IMR-90 (cell line): ENCODE measurements at regions not wholly inside any gene's neighbourhood (a gene's known extent, or its start where the extent isn't known, plus 50 kb on each side); places are given as distances from the start of the nearest gene placed in this dataset.

Experiments
- ATAC-seq: fragments of 200-7000 bp; cut with Tn5 transposase; 2 replicates; pipeline ENCODE4 v1.9.1; 2020; ENCODE audit warnings: low read depth, mild to moderate bottlenecking, moderate library complexity
- BruUV-seq: library from RNA; stranded (reverse); fragments of 400-500 nt; replicated peaks from 2 replicates; lab custom pipeline; 2021; lab: Mats Ljungman, UMichigan
- CTCF ChIA-PET: fragments of 300-600 bp; formaldehyde crosslinking; extraction: SDS; loops from one replicate; lab custom pipeline; 2021; ENCODE audit warnings: antibody characterized with exemption; lab: Yijun Ruan, JAX
- POLR2A ChIA-PET: fragments of 300-600 bp; sonication (Branson Sonifier 250); formaldehyde crosslinking; loops from one replicate; lab custom pipeline; 2022; ENCODE audit warnings: antibody characterized with exemption; ENCODE audit not compliant: unreplicated experiment; lab: Charles Lee
- DNase-seq: peaks from one replicate; pipeline ENCODE4 v3.0.0; 2013
- H2AFZ ChIP-seq: replicated peaks from 2 replicates; pipeline ENCODE3; 2013; ENCODE audit warnings: low read length, mild to moderate bottlenecking; ENCODE audit not compliant: poor library complexity
- H2AK5ac ChIP-seq: 2 replicates; pipeline ENCODE4 v1.6.1; 2013; ENCODE audit warnings: low read depth, low read length, inconsistent platforms
- H2AK9ac ChIP-seq: replicated peaks from 2 replicates; pipeline ENCODE3; 2013; ENCODE audit warnings: mild to moderate bottlenecking, low read depth, low read length, moderate library complexity; ENCODE audit not compliant: poor library complexity
- H2BK120ac ChIP-seq: 2 replicates; pipeline ENCODE4 v1.6.1; 2013; ENCODE audit warnings: low read depth, low read length, inconsistent platforms
- H2BK15ac ChIP-seq: 3 replicates; pipeline ENCODE4 v1.6.1; 2013; ENCODE audit warnings: low read depth, low read length, inconsistent platforms
- H2BK20ac ChIP-seq: 2 replicates; pipeline ENCODE4 v1.6.1; 2013; ENCODE audit warnings: low read depth, mild to moderate bottlenecking, inconsistent platforms, low read length, moderate library complexity
- H2BK5ac ChIP-seq: 2 replicates; pipeline ENCODE4 v1.6.1; 2013; ENCODE audit warnings: mild to moderate bottlenecking, low read depth, low read length, inconsistent platforms; ENCODE audit not compliant: poor library complexity, severe bottlenecking
- H3K14ac ChIP-seq: replicated peaks from 2 replicates; pipeline ENCODE4 v1.6.1; 2013; ENCODE audit warnings: low read depth, low read length, inconsistent platforms
- H3K18ac ChIP-seq: 2 replicates; pipeline ENCODE4 v1.6.1; 2013; ENCODE audit warnings: low read depth, low read length, control low read depth
- H3K23ac ChIP-seq: 2 replicates; pipeline ENCODE4 v1.6.1; 2013; ENCODE audit warnings: low read depth, low read length, inconsistent platforms
- H3K27ac ChIP-seq: 2 replicates; pipeline ENCODE4 v1.5.1; 2013; ENCODE audit warnings: mild to moderate bottlenecking, control low read depth, low read length; ENCODE audit not compliant: insufficient read depth
- H3K27me3 ChIP-seq: 2 replicates; pipeline ENCODE4 v1.6.1; 2013; ENCODE audit warnings: low read length; ENCODE audit not compliant: control insufficient read depth, insufficient read depth
- H3K36me3 ChIP-seq: 2 replicates; pipeline ENCODE4 v1.6.1; 2013; ENCODE audit warnings: low read length, mixed read lengths; ENCODE audit not compliant: control insufficient read depth, insufficient read depth
- H3K4ac ChIP-seq: 2 replicates; pipeline ENCODE4 v1.6.1; 2013; ENCODE audit warnings: low read depth, low read length, inconsistent platforms
- H3K4me1 ChIP-seq: 2 replicates; pipeline ENCODE4 v1.6.1; 2013; ENCODE audit warnings: low read length, mixed read lengths; ENCODE audit not compliant: control insufficient read depth, insufficient read depth
- H3K4me2 ChIP-seq: 2 replicates; pipeline ENCODE4 v1.6.1; 2013; ENCODE audit warnings: low read depth, mild to moderate bottlenecking, control low read depth, low read length, moderate library complexity
- H3K4me3 ChIP-seq: 2 replicates; pipeline ENCODE4 v1.5.1; 2013; ENCODE audit warnings: low read depth, mild to moderate bottlenecking, control low read depth, low read length, moderate library complexity; ENCODE audit not compliant: insufficient read depth
- H3K56ac ChIP-seq: 2 replicates; pipeline ENCODE4 v1.6.1; 2013; ENCODE audit warnings: low read length, inconsistent platforms; ENCODE audit not compliant: insufficient read depth; ENCODE audit errors: extremely low read depth
- H3K79me1 ChIP-seq, 2 experiments: 2 replicates each; pipeline ENCODE4 v1.6.1; 2013; ENCODE audit warnings: low read length in 2 of 2, inconsistent platforms in 1 of 2, low read depth in 1 of 2
- H3K9ac ChIP-seq: 2 replicates; pipeline ENCODE4 v1.6.1; 2013; ENCODE audit warnings: low read depth, low read length, control low read depth
- H3K9me1 ChIP-seq: 2 replicates; pipeline ENCODE4 v1.6.1; 2013; ENCODE audit warnings: low read length, inconsistent platforms; ENCODE audit not compliant: insufficient read depth
- H3K9me3 ChIP-seq: 2 replicates; pipeline ENCODE4 v1.6.1; 2013; ENCODE audit warnings: low read length; ENCODE audit not compliant: control insufficient read depth, insufficient read depth
- H4K20me1 ChIP-seq: 2 replicates; pipeline ENCODE4 v1.6.1; 2013; ENCODE audit warnings: low read length, inconsistent platforms; ENCODE audit not compliant: insufficient read depth
- H4K5ac ChIP-seq: 2 replicates; pipeline ENCODE4 v1.6.1; 2013; ENCODE audit warnings: mild to moderate bottlenecking, low read depth, low read length, control low read depth
- H4K8ac ChIP-seq, 2 experiments: 2 replicates each; pipeline ENCODE4 v1.6.1; 2013; ENCODE audit warnings: low read depth in 2 of 2, low read length in 2 of 2, control low read depth in 1 of 2, inconsistent platforms in 1 of 2
- H4K91ac ChIP-seq: 2 replicates; pipeline ENCODE4 v1.6.1; 2013; ENCODE audit warnings: low read depth, low read length, inconsistent platforms; ENCODE audit not compliant: insufficient read depth
- CEBPB ChIP-seq: IDR thresholded peaks from 2 replicates; pipeline ENCODE4 v1.6.1; 2012; ENCODE audit warnings: low read depth, low read length, improper control_type of control experiment
- FOS ChIP-seq: fragments of 150-350 bp; IDR thresholded peaks from 2 replicates; pipeline ENCODE4 v1.6.1; 2016; ENCODE audit warnings: low read depth, low read length
- MAZ ChIP-seq: IDR thresholded peaks from 2 replicates; pipeline ENCODE4 v1.6.1; 2012; ENCODE audit warnings: low read depth, mild to moderate bottlenecking, low read length, improper control_type of control experiment, moderate library complexity, borderline replicate concordance
- POLR2A ChIP-seq: IDR thresholded peaks from 2 replicates; pipeline ENCODE4 v1.6.1; 2012; ENCODE audit warnings: mild to moderate bottlenecking, low read depth, low read length
- RCOR1 ChIP-seq: IDR thresholded peaks from 2 replicates; pipeline ENCODE4 v1.6.1; 2012; ENCODE audit warnings: mild to moderate bottlenecking, low read length, improper control_type of control experiment; ENCODE audit not compliant: insufficient replicate concordance
- WGBS, 2 experiments: methylation state at CpG; one replicate each; pipeline versions ENCODE4 v1.1.5 to v1.1.7; 2013; ENCODE audit warnings: missing lambda C conversion rate in 2 of 2; ENCODE audit not compliant: insufficient read length in 1 of 2; ENCODE audit errors: extremely low coverage in 2 of 2; 5-methylcytosine and 5-hydroxymethylcytosine counted together
- dilution Hi-C: fragments of 300-500 bp; cut with HindIII; formaldehyde crosslinking; loops from one replicate; pipeline ENCODE4 v1.14.3; 2018; ENCODE audit warnings: low sequenced_read_pairs; ENCODE audit not compliant: unreplicated experiment
- in situ Hi-C: fragments of 300-500 bp; cut with MboI; formaldehyde crosslinking; loops from 3 replicates; pipeline ENCODE4 v1.14.3; 2019; ENCODE audit warnings: low sequenced_read_pairs, inconsistent platforms, mixed read lengths
- intact Hi-C: fragments of 100-400 bp; cut with micrococcal nuclease; formaldehyde crosslinking; loops from 2 replicates; pipeline ENCODE4 v1.10.0; 2022
- TF ChIP-seq, protein P1 (sequence below): conservative IDR thresholded peaks from 2 replicates; pipeline ENCODE4 v1.5.1; 2012; ENCODE audit warnings: mild to moderate bottlenecking, low read depth, low read length, improper control_type of control experiment
- TF ChIP-seq, protein P2 (sequence below): fragments of 150-350 bp; IDR thresholded peaks from 2 replicates; pipeline ENCODE4 v1.6.1; 2016; ENCODE audit warnings: low read depth, mild to moderate bottlenecking, low read length, moderate library complexity, borderline replicate concordance
- TF ChIP-seq, protein P3 (sequence below): fragments of 150-350 bp; IDR thresholded peaks from 2 replicates; pipeline ENCODE4 v1.6.1; 2017; ENCODE audit warnings: mild to moderate bottlenecking, antibody characterized with exemption, low read length, low read depth

DNA sequence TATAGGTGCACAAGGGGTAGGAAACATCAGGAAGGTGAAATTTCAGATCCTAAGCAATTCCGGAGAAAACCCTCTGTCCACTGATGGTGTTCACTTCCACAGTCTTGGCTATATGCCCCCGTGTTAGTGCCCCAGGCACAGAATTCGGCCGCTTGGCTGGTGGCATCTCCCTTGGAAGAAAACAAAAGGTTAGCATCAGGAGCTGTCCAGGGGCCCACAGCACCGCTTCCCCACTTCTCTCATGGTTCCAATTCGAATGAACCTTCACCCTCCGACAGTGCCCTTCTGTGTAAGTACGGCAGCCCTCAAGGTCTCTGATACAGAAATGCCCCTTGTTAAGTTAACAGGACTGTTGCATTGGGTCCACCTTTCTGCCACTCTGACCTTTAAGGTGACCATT is 409.0 kb downstream of the GADD45G start:
- BruUV-seq: no TSS peak
- Histone ChIP-seq H3K9me1 (no peaks in the 10 kb centered on the region), H2BK120ac (no peak overlapping the region), H3K18ac (no peak overlapping the region), H2BK15ac (no peak overlapping the region), H2BK20ac (no peak overlapping the region), H3K9ac (no peak overlapping the region), H3K23ac (no peak overlapping the region), H3K4ac (no peak overlapping the region), H3K36me3 (no peaks in the 10 kb centered on the region), H3K79me1 (no peaks in the 10 kb centered on the region), H3K27me3 (no peaks in the 10 kb centered on the region; the same call in 1 of the 2 replicates), H3K4me2 (no peak overlapping the region), H2BK5ac (no peak overlapping the region), H3K14ac (no peak overlapping the region), H4K20me1 (no peaks in the 10 kb centered on the region), H4K5ac (no peak overlapping the region), H3K56ac (no peak overlapping the region), H2AFZ (no peak overlapping the region), H4K8ac (no peak overlapping the region), H3K9me3 (no peaks in the 10 kb centered on the region), H2AK5ac (no peak overlapping the region), H3K4me1 (no peaks in the 10 kb centered on the region), H3K4me3 (no peak overlapping the region), H3K27ac (no peak overlapping the region), H4K91ac (no peak overlapping the region), H2AK9ac (no peak overlapping the region)
- intact Hi-C loops (no loop called here), dilution Hi-C loops (no loop called here), in situ Hi-C loops (no loop called here)
- ChIA-PET CTCF (no interaction called here), POLR2A (no interaction called here)
- 63% methylated on average over 2 of the region's 8 CpGs; no CpG with 5 or more reads in 1 of the 2 experiments for WGBS, 2 experiments
- ATAC-seq (no peak), DNase-seq (no peak)
- TF ChIP-seq FOS (no peak), POLR2A (no peak), RCOR1 (no peak), CEBPB (no peak), MAZ (no peak)
- TF ChIP-seq, protein P1, sequence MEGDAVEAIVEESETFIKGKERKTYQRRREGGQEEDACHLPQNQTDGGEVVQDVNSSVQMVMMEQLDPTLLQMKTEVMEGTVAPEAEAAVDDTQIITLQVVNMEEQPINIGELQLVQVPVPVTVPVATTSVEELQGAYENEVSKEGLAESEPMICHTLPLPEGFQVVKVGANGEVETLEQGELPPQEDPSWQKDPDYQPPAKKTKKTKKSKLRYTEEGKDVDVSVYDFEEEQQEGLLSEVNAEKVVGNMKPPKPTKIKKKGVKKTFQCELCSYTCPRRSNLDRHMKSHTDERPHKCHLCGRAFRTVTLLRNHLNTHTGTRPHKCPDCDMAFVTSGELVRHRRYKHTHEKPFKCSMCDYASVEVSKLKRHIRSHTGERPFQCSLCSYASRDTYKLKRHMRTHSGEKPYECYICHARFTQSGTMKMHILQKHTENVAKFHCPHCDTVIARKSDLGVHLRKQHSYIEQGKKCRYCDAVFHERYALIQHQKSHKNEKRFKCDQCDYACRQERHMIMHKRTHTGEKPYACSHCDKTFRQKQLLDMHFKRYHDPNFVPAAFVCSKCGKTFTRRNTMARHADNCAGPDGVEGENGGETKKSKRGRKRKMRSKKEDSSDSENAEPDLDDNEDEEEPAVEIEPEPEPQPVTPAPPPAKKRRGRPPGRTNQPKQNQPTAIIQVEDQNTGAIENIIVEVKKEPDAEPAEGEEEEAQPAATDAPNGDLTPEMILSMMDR: no peak
- TF ChIP-seq, protein P2, sequence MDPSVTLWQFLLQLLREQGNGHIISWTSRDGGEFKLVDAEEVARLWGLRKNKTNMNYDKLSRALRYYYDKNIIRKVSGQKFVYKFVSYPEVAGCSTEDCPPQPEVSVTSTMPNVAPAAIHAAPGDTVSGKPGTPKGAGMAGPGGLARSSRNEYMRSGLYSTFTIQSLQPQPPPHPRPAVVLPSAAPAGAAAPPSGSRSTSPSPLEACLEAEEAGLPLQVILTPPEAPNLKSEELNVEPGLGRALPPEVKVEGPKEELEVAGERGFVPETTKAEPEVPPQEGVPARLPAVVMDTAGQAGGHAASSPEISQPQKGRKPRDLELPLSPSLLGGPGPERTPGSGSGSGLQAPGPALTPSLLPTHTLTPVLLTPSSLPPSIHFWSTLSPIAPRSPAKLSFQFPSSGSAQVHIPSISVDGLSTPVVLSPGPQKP: no peak
- TF ChIP-seq, protein P3, sequence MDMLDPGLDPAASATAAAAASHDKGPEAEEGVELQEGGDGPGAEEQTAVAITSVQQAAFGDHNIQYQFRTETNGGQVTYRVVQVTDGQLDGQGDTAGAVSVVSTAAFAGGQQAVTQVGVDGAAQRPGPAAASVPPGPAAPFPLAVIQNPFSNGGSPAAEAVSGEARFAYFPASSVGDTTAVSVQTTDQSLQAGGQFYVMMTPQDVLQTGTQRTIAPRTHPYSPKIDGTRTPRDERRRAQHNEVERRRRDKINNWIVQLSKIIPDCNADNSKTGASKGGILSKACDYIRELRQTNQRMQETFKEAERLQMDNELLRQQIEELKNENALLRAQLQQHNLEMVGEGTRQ: no peak
